Ovary (tissue), 3 donors: ENCODE measurements at regions not wholly inside any gene's neighbourhood (a gene's known extent, or its start where the extent isn't known, plus 50 kb on each side); places are given as distances from the start of the nearest gene placed in this dataset.
"Not testable (repeated sequence)": the region's sequence is repeated elsewhere in the genome, so short reads cannot be mapped to it uniquely, and the experiment has no call there.

ENCODE experiments used
- CTCF ChIP-seq, 3 donors: fragments of 450-650 bp in 2 of 3; fragments of 200-600 bp in 1 of 3; IDR thresholded peaks; one replicate each; pipeline versions ENCODE4 v1.5.1 to v1.8.0; 2016 to 2022; ENCODE audit warnings: antibody characterized with exemption in 3 of 3, mild to moderate bottlenecking in 1 of 3
- EP300 ChIP-seq: sonication (generic); formaldehyde crosslinking; IDR thresholded peaks from one replicate; pipeline ENCODE4 v1.6.1; 2017; ENCODE audit warnings: antibody characterized with exemption
- POLR2A ChIP-seq: fragments of 450-650 bp; IDR thresholded peaks from one replicate; pipeline ENCODE4 v1.6.1; 2017; ENCODE audit warnings: antibody characterized with exemption, mild to moderate bottlenecking, moderate library complexity
- donor health status: DM: no; HTN: no; CAD: no.

- not testable (repeated sequence) for TF ChIP-seq CTCF (IDR thresholded peaks at IDR 0.05); EP300; POLR2A
Observed at GRCh38 chr22:11035031-11035873, 4492.7 kb upstream of the OR11H1 start.
